Prostate gland (tissue), 2 donors: ENCODE measurements at regions not wholly inside any gene's neighbourhood (a gene's known extent, or its start where the extent isn't known, plus 50 kb on each side); places are given as distances from the start of the nearest gene placed in this dataset.

Experiments used
- CTCF ChIP-seq, 4 experiments: fragments of 200-600 bp in 2 of 4; fragments of 450-650 bp in 2 of 4; sonication (generic) in 2 of 4; IDR thresholded peaks; 1 replicate in 3 of 4; 2 replicates in 1 of 4; pipeline ENCODE4 v1.5.1; 2016 to 2019; ENCODE audit warnings: antibody characterized with exemption in 4 of 4, mild to moderate bottlenecking in 2 of 4, moderate library complexity in 2 of 4
- POLR2A ChIP-seq: fragments of 450-650 bp; IDR thresholded peaks from one replicate; pipeline ENCODE4 v1.6.1; 2016; ENCODE audit warnings: antibody characterized with exemption, mild to moderate bottlenecking

- TF ChIP-seq CTCF (IDR thresholded peaks at IDR 0.05) (no peak), POLR2A (no peak)
Measured at GRCh38 chr2:5535301-5535700, 156.9 kb upstream of the SOX11 start.
